H7 (cell line): ENCODE measurements at regions not wholly inside any gene's neighbourhood (a gene's known extent, or its start where the extent isn't known, plus 50 kb on each side); places are given as distances from the start of the nearest gene placed in this dataset.

ENCODE experiments used
- DNase-seq: peaks from one replicate; pipeline ENCODE4 v3.0.0; 2012
- H3K27me3 ChIP-seq: 2 replicates; pipeline ENCODE4 v1.6.0; 2011; ENCODE audit warnings: mild to moderate bottlenecking, low read length; ENCODE audit not compliant: control insufficient read depth, insufficient read depth
- H3K36me3 ChIP-seq: replicated peaks from 2 replicates; pipeline ENCODE4 v1.5.1; 2011; ENCODE audit warnings: low read length; ENCODE audit not compliant: control insufficient read depth, insufficient read depth
- H3K4me3 ChIP-seq: 2 replicates; pipeline ENCODE4 v1.5.1; 2011; ENCODE audit warnings: low read depth, mild to moderate bottlenecking, control low read depth, low read length, moderate library complexity; ENCODE audit not compliant: insufficient read depth

DNA sequence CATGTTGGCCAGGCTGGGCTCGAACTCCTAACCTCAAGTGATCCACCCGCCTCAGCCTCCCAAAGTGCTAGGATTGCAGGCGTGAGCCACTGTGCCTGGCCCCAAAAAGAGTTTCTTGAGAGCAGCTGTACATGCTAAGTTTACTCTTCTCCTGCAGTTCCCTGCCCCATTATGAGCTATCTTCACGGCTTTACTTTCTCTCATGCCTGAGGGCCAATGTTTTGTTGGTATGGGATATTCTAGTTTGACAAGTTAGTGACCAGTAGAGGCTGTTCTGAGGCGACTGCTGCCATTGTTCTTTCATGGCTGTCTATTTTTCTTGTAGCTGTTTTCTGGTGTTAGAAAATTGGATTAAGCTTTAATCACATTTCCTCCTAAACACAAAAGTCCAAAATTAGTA, 78.0 kb upstream of the STX18 start:
- no peaks in the 10 kb centered on the region for H3K27me3 ChIP-seq
- no peaks in the 10 kb centered on the region for H3K36me3 ChIP-seq
- DNase-seq, result no peak
- no peak overlapping the region for H3K4me3 ChIP-seq

DNA sequence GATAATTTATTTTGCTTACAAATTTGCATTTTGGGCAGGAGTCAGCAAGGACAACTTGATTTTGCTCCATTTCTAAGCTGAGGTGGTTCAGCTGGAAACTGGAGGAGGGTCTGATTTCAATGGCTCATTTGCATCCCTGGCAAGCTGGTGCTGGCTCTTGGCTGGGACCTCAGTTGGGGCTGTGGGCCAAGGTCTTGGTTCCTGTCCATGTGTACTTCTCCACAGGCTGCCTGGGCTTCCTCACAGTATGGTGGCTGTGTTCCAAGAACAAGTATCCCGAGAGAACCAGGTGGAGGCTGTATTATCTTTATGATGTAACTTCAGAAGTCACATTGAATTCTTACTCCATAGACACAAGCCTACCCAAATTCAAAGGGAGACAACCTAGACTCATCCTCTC, 77.0 kb upstream of the STX18 start:
- DNase-seq, result no peak
- H3K36me3 ChIP-seq, result no peaks in the 10 kb centered on the region
- no peaks in the 10 kb centered on the region for H3K27me3 ChIP-seq
- no peak overlapping the region for H3K4me3 ChIP-seq

GRCh38 chr4:4614925-4615678, 73.3 kb upstream of the STX18 start:
- H3K36me3 ChIP-seq, result no peaks in the 10 kb centered on the region
- H3K27me3 ChIP-seq, result no peaks in the 10 kb centered on the region
- H3K4me3 ChIP-seq, result no peak overlapping the region
- DNase-seq, result no peak

DNA sequence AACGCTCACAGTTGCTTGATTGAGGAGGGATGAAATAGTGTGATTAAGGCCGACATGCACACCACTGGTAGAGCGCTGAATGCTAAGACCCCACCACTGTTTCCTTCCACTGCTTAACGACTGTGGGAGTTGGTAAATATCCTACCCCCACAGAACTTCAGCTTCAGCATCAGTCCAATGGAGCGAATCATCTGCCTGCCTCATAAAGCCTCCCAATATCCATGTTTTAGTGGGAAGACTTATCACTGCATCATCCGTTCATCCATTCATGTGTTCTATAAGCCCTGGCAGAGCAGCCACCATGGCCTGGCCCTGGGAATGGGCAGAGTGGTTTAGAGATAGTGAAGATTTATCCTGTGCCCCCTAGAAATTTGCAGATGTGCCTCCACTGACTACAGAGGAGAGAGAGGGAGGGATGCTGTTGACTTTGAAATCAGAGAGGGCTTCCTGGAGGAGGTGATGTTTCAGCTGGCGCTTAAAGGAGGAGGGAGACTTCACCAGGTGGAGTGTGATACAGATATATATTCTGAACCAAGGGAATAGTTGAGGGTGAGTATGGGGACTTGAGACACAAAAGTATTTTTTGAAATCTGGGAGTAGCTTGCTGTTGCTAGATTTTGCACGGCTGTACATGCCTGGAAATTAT, 71.9 kb upstream of the STX18 start:
- Histone ChIP-seq H3K4me3 (no peak overlapping the region), H3K27me3 (no peaks in the 10 kb centered on the region), H3K36me3 (no peaks in the 10 kb centered on the region)
- no peak for DNase-seq

DNA sequence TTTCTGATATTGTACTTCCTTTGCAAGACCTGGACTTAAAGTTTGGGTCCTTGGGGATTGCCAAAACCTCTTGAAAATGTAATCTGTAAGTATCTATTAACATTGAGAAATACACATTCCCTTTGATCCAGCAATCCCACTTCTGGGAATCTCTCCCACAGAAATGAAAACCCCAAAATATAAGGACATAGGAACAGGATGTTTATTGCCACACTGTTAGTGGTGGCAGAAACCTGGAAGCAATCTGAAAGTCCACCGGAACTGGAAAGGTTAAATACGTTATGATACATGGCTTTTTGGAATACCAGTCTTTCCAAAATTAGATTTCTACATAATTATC, 71.2 kb upstream of the STX18 start:
- H3K4me3 ChIP-seq, result no peak overlapping the region
- no peaks in the 10 kb centered on the region for H3K27me3 ChIP-seq
- DNase-seq, result no peak
- H3K36me3 ChIP-seq, result no peaks in the 10 kb centered on the region

DNA sequence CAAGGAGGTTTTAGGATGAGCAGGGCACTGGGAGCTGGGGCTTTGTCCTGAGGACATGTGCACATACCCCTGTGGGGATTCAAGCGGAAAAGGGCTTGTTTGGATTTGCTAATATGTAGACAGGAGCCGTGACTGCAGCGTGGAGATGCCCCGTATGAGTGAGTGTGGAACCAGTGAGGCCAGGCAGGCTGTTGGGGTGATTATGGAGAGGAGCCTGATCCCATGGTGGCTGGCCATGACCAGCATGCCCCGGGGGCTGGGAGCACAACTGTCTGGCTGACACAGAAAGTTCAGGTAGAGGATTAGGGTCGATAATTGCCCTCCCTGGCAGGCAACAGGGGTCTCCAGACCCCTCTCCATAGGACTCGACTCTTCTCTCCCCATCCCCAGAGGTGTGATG, 68.8 kb upstream of the STX18 start:
- Histone ChIP-seq H3K36me3 (no peaks in the 10 kb centered on the region), H3K4me3 (no peak overlapping the region), H3K27me3 (no peaks in the 10 kb centered on the region)
- DNase-seq, result no peak

GRCh38 chr4:4609622-4610334, 67.9 kb upstream of the STX18 start:
- no peak for DNase-seq
- Histone ChIP-seq H3K4me3 (no peak overlapping the region), H3K27me3 (no peaks in the 10 kb centered on the region), H3K36me3 (no peaks in the 10 kb centered on the region)

GRCh38 chr4:4608214-4608537, 66.3 kb upstream of the STX18 start:
- no peaks in the 10 kb centered on the region for H3K27me3 ChIP-seq
- H3K36me3 ChIP-seq, result no peaks in the 10 kb centered on the region
- no peak for DNase-seq
- no peak overlapping the region for H3K4me3 ChIP-seq

GRCh38 chr4:4607336-4608213, 65.7 kb upstream of the STX18 start:
- peak; percentile 45 for DNase-seq
- H3K4me3 ChIP-seq, result no peak overlapping the region
- no peaks in the 10 kb centered on the region for H3K36me3 ChIP-seq
- no peaks in the 10 kb centered on the region for H3K27me3 ChIP-seq

- no peak for DNase-seq
- no peaks in the 10 kb centered on the region for H3K27me3 ChIP-seq
- H3K36me3 ChIP-seq, result no peaks in the 10 kb centered on the region
- H3K4me3 ChIP-seq, result no peak overlapping the region
Measured at GRCh38 chr4:4606321-4606720, 64.5 kb upstream of the STX18 start.

- no peak overlapping the region for H3K4me3 ChIP-seq
- no peaks in the 10 kb centered on the region for H3K36me3 ChIP-seq
- no peaks in the 10 kb centered on the region for H3K27me3 ChIP-seq
- DNase-seq, result no peak
Measured at GRCh38 chr4:4605849-4606248, 64.0 kb upstream of the STX18 start.

- H3K27me3 ChIP-seq, result no peaks in the 10 kb centered on the region
- H3K36me3 ChIP-seq, result no peaks in the 10 kb centered on the region
- DNase-seq, result no peak
- no peak overlapping the region for H3K4me3 ChIP-seq
Measured at GRCh38 chr4:4603592-4603991, 61.7 kb upstream of the STX18 start.

DNA sequence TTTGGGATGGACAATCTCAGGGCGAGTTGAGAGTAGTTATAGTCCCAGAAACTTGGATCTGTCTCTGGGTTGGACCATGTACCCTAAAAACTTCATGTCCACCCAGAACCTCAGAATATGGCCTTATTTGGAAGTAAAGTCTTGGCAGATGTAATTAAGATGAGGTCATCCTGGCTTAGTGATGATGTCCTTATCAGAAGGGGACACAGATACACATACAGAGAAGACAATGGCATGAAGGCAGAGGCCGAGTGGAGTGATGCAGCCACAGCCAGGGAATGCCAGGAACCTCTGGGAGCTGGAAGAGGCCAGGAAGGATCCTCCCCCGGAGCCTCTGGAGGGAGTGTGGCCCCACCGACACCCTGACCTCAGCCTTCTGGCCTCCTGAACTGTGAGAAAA, 61.2 kb upstream of the STX18 start:
- Histone ChIP-seq H3K4me3 (no peak overlapping the region), H3K36me3 (no peaks in the 10 kb centered on the region), H3K27me3 (no peaks in the 10 kb centered on the region)
- no peak for DNase-seq

DNA sequence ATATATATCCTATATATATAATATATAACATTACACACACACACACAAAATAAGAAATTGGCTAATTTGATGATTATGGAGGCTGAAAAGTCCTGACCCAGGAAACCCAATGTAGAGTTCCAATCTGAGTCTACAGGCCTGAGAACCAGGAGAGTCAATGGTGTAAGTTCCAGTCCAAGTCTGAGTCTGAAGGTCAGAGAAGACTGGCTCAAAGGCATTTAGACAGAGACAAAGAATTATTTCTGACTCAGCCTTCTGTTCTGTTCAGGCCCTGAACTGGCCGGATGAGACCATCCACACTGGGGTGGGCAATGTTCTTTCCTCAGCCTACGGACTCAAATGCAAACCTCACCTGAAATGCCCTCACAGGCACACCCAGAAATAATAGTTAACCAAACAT, 60.6 kb upstream of the STX18 start:
- Histone ChIP-seq H3K36me3 (no peaks in the 10 kb centered on the region), H3K4me3 (no peak overlapping the region)

More for the DNA sequence above, 60.6 kb upstream of the STX18 start:
- no peak for DNase-seq
- H3K27me3 ChIP-seq, result no peaks in the 10 kb centered on the region
